ENCODE measurements at regions not wholly inside any gene's neighbourhood (a gene's known extent, or its start where the extent isn't known, plus 50 kb on each side); places are given as distances from the start of the nearest gene placed in this dataset.

- no peak for TF ChIP-seq CTCF (IDR thresholded peaks at IDR 0.05)
- WGBS, 2 donors: 43 to 56% methylated on average over 4 of the region's 4 CpGs
- DNase-seq: no peak
- Histone ChIP-seq H3K27ac (no peak overlapping the region), H3K36me3 (no peaks in the 10 kb centered on the region), H3K4me3 (no peak overlapping the region), H3K4me1 (no peaks in the 10 kb centered on the region), H3K27me3 (no peaks in the 10 kb centered on the region), H3K9me3 (no peaks in the 10 kb centered on the region)
- intact Hi-C loops (cut with DNase I): no loop called here
- no peak for ATAC-seq
- FAIRE-seq: no peak
These were observed 1085.3 kb upstream of the CNTNAP5 start for GRCh38 chr2:122939796-122940195.

- FAIRE-seq (no peak), DNase-seq (no peak), ATAC-seq (no peak)
- no peaks in the 10 kb centered on the region for H3K9me3 ChIP-seq
- H3K4me1 ChIP-seq: no peaks in the 10 kb centered on the region
- WGBS, 2 donors: 56 to 74% methylated on average over 2 of the region's 2 CpGs
- no peak for TF ChIP-seq CTCF (IDR thresholded peaks at IDR 0.05)
- no peak overlapping the region for H3K4me3 ChIP-seq
- H3K27me3 ChIP-seq: peaks cover 0 to 3% (median 0%) of the 10 kb centered on the region in 4 donors
- intact Hi-C loops (cut with DNase I): no loop called here
- no peak overlapping the region for H3K27ac ChIP-seq
- H3K36me3 ChIP-seq: no peaks in the 10 kb centered on the region
These were observed 1075.6 kb upstream of the CNTNAP5 start for GRCh38 chr2:122949523-122949922.

DNA sequence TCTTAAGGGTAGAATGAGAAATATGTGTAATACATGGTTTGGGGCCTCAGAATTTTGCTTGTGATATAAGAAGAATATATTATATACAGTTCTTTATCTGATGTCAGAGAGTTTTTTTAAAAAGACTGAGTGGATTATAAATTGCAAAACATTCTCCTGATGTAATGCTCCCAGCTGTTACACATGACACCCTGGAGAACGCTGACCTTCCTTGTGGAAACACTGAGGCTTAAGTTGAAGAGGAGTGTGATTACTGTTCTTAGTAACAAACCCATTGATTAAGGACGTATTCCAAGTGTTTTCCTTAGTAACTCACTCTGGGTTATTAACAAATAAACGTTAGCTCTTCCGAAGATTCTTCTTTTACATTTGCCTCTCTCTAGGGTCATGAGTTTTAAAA, 1069.3 kb upstream of the CNTNAP5 start:
- no peaks in the 10 kb centered on the region for H3K4me1 ChIP-seq
- H3K9me3 ChIP-seq: no peaks in the 10 kb centered on the region
- 43 to 59% methylated on average over 4 of the region's 4 CpGs for WGBS, 2 donors
- H3K27me3 ChIP-seq: peaks cover 0 to 3% (median 0%) of the 10 kb centered on the region in 4 donors
- intact Hi-C loops (cut with DNase I): no loop called here
- H3K4me3 ChIP-seq: no peak overlapping the region
- no peak for FAIRE-seq
- H3K36me3 ChIP-seq: no peaks in the 10 kb centered on the region
- no peak for TF ChIP-seq CTCF (IDR thresholded peaks at IDR 0.05)
- no peak for DNase-seq
- H3K27ac ChIP-seq: no peak overlapping the region
- no peak for ATAC-seq

- 33 to 35% methylated on average over 5 of the region's 5 CpGs for WGBS, 2 donors
These were observed 1064.1 kb upstream of the CNTNAP5 start for GRCh38 chr2:122960759-122961641.

More at GRCh38 chr2:122960759-122961641, 1064.1 kb upstream of the CNTNAP5 start:
- no peaks in the 10 kb centered on the region for H3K27me3 ChIP-seq
- no peaks in the 10 kb centered on the region for H3K36me3 ChIP-seq
- H3K9me3 ChIP-seq: no peaks in the 10 kb centered on the region
- intact Hi-C loops (cut with DNase I): no loop called here
- no peak for FAIRE-seq
- no peak for TF ChIP-seq CTCF (IDR thresholded peaks at IDR 0.05)
- H3K4me3 ChIP-seq: no peak overlapping the region
- no peak for DNase-seq
- peak in 2 of 4 donors; percentile 38 to 69 for ATAC-seq
- no peaks in the 10 kb centered on the region for H3K4me1 ChIP-seq
- no peak overlapping the region for H3K27ac ChIP-seq
